BJ (cell line): ENCODE measurements at regions not wholly inside any gene's neighbourhood (a gene's known extent, or its start where the extent isn't known, plus 50 kb on each side); places are given as distances from the start of the nearest gene placed in this dataset.
"Not testable (repeated sequence)": the region's sequence is repeated elsewhere in the genome, so short reads cannot be mapped to it uniquely, and the experiment has no call there.

Experiments
- CTCF ChIA-PET: fragments of 350-600 bp; formaldehyde crosslinking; extraction: SDS; loops from one replicate; lab custom pipeline; 2021; ENCODE audit warnings: antibody characterized with exemption, inconsistent platforms; lab: Yijun Ruan, JAX
- POLR2A ChIA-PET: fragments of 300-600 bp; sonication (Branson Sonifier 250); formaldehyde crosslinking; extraction: SDS; loops from one replicate; lab custom pipeline; 2021; ENCODE audit warnings: antibody characterized with exemption; lab: Charles Lee
- DNase-seq: peaks from one replicate; pipeline ENCODE4 v3.0.0-alpha.2; 2011; ENCODE audit warnings: low read depth
- H3K27me3 ChIP-seq: 2 replicates; pipeline ENCODE4 v1.6.0; 2011; ENCODE audit warnings: low read length; ENCODE audit not compliant: control insufficient read depth, insufficient read depth
- H3K36me3 ChIP-seq: 2 replicates; pipeline ENCODE4 v1.5.1; 2011; ENCODE audit warnings: low read length; ENCODE audit not compliant: control insufficient read depth, insufficient read depth
- H3K4me3 ChIP-seq: 2 replicates; pipeline ENCODE4 v1.5.1; 2011; ENCODE audit warnings: low read depth, mild to moderate bottlenecking, control low read depth, low read length
- TF ChIP-seq, protein P1 (sequence below): IDR thresholded peaks from 2 replicates; pipeline ENCODE4 v1.5.1; 2011; ENCODE audit warnings: low read depth, mild to moderate bottlenecking, control low read depth, inconsistent platforms, low read length, moderate library complexity; ENCODE audit not compliant: insufficient read depth

DNA sequence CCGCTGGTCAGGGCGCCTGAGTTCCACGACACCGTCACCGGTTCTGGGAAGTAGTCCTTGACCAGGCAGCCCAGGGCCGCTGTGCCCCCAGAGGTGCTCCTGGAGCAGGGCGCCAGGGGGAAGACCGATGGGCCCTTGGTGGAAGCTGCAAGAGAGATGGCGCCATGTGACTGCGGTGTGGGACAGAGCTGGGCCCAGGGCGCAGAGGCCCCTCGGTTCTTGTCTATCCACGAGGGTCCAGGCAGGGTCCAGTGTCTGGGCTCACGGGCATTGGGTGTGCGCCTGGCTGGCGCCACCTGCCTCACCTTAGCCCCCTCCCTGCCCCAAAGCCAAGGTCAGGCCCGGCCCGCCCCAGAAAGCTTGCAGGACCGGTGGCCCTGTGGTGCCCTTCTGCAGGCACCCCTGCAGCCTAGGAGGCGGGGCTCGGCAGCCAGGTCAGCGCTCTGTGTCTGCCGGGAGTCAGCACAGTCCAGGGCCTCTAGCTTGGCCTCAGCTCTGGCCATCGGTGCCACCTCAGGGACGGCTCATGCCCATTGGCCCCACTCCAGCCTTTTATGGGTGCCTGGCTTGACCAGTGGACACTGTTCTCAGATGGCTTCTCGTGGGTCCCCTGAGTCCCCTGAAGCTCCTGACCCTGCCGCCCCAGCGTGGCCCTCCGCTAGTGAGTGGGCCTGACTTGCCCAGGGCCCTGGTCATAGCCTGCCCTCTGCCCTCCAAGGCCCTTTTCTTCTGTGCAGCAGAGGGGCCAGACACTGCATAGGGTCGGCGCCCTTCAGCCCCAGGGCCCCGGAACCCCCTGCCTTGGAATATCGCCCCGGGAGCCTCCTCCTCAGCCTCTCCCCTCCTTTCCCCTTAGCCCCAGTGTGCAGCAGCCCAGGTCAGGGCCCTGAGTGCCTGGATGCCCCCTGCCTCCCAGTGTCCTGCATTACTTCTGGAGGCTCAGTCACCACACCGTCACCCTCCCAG lies 245.2 kb downstream of the TMEM121 start:
- POLR2A ChIA-PET, CTCF ChIA-PET: not testable (repeated sequence)

DNA sequence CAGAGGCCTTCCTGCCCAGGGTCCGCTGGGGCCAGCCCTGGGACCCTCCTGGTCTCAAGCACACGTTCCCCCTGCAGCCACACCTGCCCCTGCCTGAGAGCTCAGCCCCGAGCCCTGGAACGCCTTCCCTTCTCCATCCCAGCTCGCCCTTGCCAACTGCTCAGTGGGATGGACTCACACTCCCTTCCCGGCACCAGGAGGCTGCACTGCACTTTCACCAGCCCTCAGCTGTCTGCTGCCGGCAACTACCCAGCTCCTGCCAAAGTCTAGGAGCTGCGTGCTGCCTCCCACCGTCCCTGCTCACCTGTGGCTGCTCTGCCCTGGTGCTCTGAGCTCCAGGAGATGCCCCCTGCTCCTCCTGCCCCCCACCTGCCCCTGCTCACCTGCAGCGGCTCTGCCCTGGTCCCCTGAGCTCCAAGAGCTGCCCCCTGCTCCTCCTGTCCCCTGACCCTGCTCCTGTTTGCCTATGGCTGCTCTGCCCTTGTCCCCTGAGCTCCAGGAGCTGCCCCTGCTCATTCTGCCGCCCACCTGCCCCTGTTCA lies 246.4 kb downstream of the TMEM121 start:
- CTCF ChIA-PET, H3K36me3 ChIP-seq, DNase-seq, H3K27me3 ChIP-seq, POLR2A ChIA-PET, H3K4me3 ChIP-seq: not testable (repeated sequence)

More for the DNA sequence above, 245.2 kb downstream of the TMEM121 start:
- not testable (repeated sequence) for H3K36me3 ChIP-seq, H3K27me3 ChIP-seq, H3K4me3 ChIP-seq, DNase-seq

DNA sequence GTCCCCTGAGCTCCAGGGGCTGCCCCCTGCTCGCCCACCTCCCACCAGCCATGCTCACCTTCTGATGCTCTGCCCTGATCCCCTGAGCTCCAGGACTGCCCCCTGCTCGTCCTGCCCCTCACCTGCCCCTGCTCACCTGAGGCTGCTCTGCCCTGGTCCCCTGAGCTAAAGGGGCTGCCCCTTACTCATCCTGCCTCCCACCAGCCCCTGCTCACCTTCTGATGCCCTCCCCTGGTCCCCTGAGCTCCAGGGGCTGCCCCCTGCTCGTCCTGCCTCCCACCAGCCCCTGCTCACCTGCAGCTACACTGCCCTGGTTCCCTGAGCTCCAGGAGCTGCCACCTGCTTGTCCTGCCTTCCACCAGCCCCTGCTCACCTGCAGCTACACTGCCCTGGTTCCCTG lies 247.2 kb downstream of the TMEM121 start:
- no peaks in the 10 kb centered on the region for H3K36me3 ChIP-seq
- CTCF ChIA-PET, result no interaction called here
- H3K27me3 ChIP-seq, result no peaks in the 10 kb centered on the region
- no peak for DNase-seq
- H3K4me3 ChIP-seq, result no peak overlapping the region
- TF ChIP-seq, protein P1, sequence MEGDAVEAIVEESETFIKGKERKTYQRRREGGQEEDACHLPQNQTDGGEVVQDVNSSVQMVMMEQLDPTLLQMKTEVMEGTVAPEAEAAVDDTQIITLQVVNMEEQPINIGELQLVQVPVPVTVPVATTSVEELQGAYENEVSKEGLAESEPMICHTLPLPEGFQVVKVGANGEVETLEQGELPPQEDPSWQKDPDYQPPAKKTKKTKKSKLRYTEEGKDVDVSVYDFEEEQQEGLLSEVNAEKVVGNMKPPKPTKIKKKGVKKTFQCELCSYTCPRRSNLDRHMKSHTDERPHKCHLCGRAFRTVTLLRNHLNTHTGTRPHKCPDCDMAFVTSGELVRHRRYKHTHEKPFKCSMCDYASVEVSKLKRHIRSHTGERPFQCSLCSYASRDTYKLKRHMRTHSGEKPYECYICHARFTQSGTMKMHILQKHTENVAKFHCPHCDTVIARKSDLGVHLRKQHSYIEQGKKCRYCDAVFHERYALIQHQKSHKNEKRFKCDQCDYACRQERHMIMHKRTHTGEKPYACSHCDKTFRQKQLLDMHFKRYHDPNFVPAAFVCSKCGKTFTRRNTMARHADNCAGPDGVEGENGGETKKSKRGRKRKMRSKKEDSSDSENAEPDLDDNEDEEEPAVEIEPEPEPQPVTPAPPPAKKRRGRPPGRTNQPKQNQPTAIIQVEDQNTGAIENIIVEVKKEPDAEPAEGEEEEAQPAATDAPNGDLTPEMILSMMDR, result no peak
- POLR2A ChIA-PET, result no interaction called here

DNA sequence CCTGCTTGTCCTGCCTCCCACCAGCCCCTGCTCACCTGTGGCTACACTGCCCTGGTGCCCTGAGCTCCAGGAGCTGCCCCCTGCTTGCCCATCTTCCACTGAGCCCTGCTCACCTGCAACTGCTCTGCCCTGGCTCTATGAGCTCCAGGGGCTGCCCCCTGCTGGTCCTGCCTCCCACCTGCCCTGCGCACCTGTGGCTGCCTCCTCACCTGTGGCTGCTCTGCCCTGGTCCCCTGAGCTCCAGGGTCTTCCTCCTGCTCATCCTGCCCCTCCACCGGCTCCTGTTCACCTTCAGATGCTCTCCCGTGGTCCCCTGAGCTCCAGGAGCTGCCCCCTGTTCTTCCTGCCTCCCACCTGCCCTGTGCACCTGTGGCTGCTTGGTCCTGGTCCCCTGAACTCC lies 247.6 kb downstream of the TMEM121 start:
- CTCF ChIA-PET, result no interaction called here

DNA sequence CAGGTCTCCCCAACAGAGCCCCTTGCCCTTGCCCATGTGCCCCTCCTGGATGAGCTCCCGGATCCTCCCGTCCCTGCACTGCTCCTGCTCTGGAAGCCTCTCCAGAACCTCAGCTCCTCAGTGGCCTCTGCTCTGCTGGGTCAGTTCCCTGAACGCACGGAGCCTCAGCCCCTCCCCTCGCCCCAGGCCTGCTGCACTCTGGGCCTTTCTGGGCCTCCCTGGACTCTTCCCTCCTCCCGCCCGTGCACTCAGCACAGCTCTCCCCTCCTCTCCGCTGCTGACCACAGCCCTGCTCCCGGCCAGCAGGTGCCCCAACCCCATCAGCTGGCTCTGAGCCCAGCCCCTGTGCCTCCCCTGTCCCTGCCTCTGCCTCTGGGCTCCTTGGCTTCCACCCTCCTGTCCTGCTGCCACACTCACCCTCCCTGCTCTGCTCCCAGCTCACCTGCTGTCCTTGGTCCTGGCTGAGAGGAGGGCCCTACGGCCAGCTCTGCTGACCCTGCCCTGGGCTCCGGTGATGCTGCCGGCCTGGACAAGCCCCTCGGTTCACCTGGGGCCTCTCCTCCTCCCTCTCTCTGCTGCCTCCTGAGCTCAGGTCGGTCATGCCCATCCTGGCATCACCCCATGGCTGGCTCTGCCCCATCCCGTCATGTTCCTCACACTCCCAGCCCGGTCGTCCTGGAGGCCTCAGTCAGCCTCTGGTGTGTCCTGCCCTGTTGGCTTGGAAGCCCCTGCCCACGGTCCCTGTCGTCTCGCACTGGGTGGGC lies 248.4 kb downstream of the TMEM121 start:
- CTCF ChIA-PET, DNase-seq, H3K4me3 ChIP-seq, H3K36me3 ChIP-seq, POLR2A ChIA-PET, H3K27me3 ChIP-seq: not testable (repeated sequence)

More for the DNA sequence above, 247.6 kb downstream of the TMEM121 start:
- H3K27me3 ChIP-seq, result no peaks in the 10 kb centered on the region
- DNase-seq, result no peak
- TF ChIP-seq, protein P1, result no peak
- H3K4me3 ChIP-seq, result no peak overlapping the region
- POLR2A ChIA-PET, result no interaction called here
- no peaks in the 10 kb centered on the region for H3K36me3 ChIP-seq

DNA sequence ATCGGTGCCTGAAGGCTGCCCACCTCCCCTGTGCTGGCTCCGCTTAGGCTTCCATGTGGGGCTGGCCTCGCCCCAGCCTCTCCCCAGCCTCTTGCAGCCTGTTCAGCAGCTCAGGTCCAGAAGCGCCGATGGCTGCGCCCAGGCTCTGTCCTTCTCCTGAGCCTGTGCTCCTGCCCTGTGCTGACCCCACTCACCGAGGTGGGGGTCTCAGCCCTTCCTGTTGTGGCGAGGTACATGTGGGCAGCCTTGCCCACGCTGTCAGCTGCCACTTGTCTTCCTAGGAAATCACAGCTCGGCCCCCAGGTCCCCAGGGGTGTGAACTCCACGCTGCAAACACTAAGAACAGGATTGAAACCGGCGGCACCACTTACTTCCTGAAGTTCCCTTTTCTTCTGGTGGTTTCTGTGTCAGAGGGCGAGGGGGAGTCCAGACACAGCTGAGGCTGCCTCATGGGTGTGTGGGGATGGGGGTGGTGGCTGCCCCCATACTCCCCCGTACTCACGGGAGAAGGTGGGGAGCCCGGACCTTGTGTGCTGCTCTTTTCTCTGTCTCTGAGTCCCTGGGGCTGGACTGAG lies 249.1 kb downstream of the TMEM121 start:
- H3K36me3 ChIP-seq, DNase-seq, H3K27me3 ChIP-seq, H3K4me3 ChIP-seq, POLR2A ChIA-PET, CTCF ChIA-PET: not testable (repeated sequence)

DNA sequence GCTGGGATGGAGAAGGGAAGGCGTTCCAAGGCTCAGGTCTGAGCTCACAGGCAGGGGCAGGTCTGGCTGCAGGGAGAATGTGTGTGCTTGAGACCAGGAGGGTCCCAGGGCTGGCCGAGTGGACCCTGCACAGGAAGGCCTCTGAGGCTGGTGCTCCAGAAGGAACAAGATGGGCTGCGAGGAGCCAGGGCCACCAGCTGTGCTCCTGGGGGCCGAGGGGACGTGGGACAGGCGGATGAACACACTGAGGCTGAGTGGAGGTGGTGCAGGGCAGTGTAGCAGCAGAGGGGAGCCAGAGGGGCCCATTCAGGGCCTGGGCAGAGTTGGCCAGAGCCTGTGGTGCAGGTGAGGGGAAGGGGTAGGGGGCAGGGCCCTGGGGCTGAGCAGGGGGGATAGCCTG lies 249.7 kb downstream of the TMEM121 start:
- not testable (repeated sequence) for H3K27me3 ChIP-seq

More for the DNA sequence above, 249.7 kb downstream of the TMEM121 start:
- CTCF ChIA-PET, H3K4me3 ChIP-seq, H3K36me3 ChIP-seq, POLR2A ChIA-PET, DNase-seq: not testable (repeated sequence)
